Heart left ventricle (tissue), 13 donors: ENCODE measurements at regions not wholly inside any gene's neighbourhood (a gene's known extent, or its start where the extent isn't known, plus 50 kb on each side); places are given as distances from the start of the nearest gene placed in this dataset.

Experiments used
- CTCF ChIP-seq, 12 donors: fragments of 200-600 bp; sonication (generic) in 4 of 12; IDR thresholded peaks; one replicate each; pipeline versions ENCODE4 v1.5.0 to v1.8.0; 2018 to 2022; ENCODE audit warnings: antibody characterized with exemption in 12 of 12, mild to moderate bottlenecking in 5 of 12
- POLR2A ChIP-seq, 2 donors: fragments of 450-650 bp; IDR thresholded peaks; one replicate each; pipeline ENCODE4 v1.6.1; 2017; ENCODE audit warnings: antibody characterized with exemption in 2 of 2, mild to moderate bottlenecking in 2 of 2, moderate library complexity in 2 of 2
- donor health status: ischemic (EF 13 %, LVEDD 7.1; RV severe dilation, severe dysfunction).
- donor health status: DM: no; HTN: yes; CAD: no.
- donor health status: DM: no; HTN: no; CAD: no.
- donor health status: ischemic (EF 25% LVEDD 6.9; RV normal size, moderate dysfunction).
- donor health status: ischemic (EF 25% LVEDD 5.7; RV mildly dilated, moderate dysfunction).
- donor health status: ischemic (EF 35%, LVEDD 5.7; RV mildly dilated, moderate dysfunction).
- donor health status: nonischemic (EF 11% LVEDD 7.7; RV severe dilation, severe dysfunction).
- donor health status: DM: yes; HTN: yes; CAD: no.
- donor health status: PGD.
- donor health status: ischemic (EF 29% LVEDD 5.4; RV normal size, mild dysfunction).
- donor health status: nonischemic (EF 23%, LVEDD 6.1; RV moderate dilation, normal function).

- TF ChIP-seq POLR2A (IDR thresholded peaks at IDR 0.05): no peak
- no peak for TF ChIP-seq CTCF (IDR thresholded peaks at IDR 0.05)
Measured at GRCh38 chr3:78025916-78026315, 986.0 kb downstream of the ROBO2 start.
